BE2C (cell line): ENCODE measurements at regions not wholly inside any gene's neighbourhood (a gene's known extent, or its start where the extent isn't known, plus 50 kb on each side); places are given as distances from the start of the nearest gene placed in this dataset.

Experiments used
- DNase-seq: peaks from one replicate; pipeline ENCODE4 v3.0.0-alpha.2; 2020
- H3K27me3 ChIP-seq: fragments of 250-450 bp; sonication (Bioruptor Pico); 2 replicates; pipeline ENCODE4 v1.5.1; 2020; ENCODE audit warnings: mild to moderate bottlenecking
- H3K36me3 ChIP-seq: fragments of 250-450 bp; sonication (Bioruptor Pico); 2 replicates; pipeline ENCODE4 v1.5.1; 2020; ENCODE audit warnings: mild to moderate bottlenecking
- H3K4me1 ChIP-seq: fragments of 250-450 bp; sonication (Bioruptor Pico); 2 replicates; pipeline ENCODE4 v1.5.1; 2020
- H3K4me3 ChIP-seq: 2 replicates; pipeline ENCODE4 v1.5.1; 2011; ENCODE audit warnings: low read depth, low read length
- H3K9me3 ChIP-seq: fragments of 250-450 bp; sonication (Bioruptor Pico); 2 replicates; pipeline ENCODE4 v1.5.1; 2020
- TF ChIP-seq, protein P1 (sequence below): IDR thresholded peaks from 2 replicates; pipeline ENCODE4 v1.5.1; 2012; ENCODE audit warnings: mild to moderate bottlenecking, low read depth, low read length

DNA sequence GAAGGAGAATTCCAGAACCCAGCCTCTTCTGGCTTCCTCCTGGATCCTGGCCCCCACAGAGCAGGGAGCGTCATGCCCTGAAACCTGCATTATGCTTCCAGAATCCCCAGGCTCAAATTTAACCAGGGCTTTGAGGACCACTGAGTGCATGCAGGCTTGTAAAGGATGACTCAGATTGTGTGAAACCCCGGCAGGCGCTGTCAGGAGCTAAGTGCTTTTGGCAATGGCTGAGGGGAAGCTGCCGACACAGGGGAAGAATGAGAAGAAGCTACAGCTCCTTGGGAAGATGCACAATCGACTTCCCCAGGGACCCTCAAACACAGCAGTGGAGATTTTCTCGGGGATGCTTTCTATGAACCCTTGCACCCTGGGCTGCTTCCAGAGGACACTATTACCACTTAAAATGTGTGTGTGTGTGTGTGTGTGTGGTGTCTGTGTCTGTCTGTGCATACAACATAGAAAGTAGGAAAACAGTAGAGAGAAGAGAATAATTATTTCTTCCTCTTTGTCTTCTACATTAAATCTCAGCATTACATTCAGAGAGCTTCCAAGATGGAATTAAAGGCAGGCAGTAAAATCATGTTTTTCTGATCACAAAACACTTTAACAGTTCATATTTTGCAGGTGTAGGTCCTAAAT lies 183.5 kb upstream of the INHBA start:
- H3K9me3 ChIP-seq = no peaks in the 10 kb centered on the region
- H3K4me1 ChIP-seq = no peaks in the 10 kb centered on the region
- no peak for DNase-seq
- no peak overlapping the region for H3K4me3 ChIP-seq
- no peaks in the 10 kb centered on the region for H3K36me3 ChIP-seq
- H3K27me3 ChIP-seq = no peaks in the 10 kb centered on the region
- TF ChIP-seq, protein P1, sequence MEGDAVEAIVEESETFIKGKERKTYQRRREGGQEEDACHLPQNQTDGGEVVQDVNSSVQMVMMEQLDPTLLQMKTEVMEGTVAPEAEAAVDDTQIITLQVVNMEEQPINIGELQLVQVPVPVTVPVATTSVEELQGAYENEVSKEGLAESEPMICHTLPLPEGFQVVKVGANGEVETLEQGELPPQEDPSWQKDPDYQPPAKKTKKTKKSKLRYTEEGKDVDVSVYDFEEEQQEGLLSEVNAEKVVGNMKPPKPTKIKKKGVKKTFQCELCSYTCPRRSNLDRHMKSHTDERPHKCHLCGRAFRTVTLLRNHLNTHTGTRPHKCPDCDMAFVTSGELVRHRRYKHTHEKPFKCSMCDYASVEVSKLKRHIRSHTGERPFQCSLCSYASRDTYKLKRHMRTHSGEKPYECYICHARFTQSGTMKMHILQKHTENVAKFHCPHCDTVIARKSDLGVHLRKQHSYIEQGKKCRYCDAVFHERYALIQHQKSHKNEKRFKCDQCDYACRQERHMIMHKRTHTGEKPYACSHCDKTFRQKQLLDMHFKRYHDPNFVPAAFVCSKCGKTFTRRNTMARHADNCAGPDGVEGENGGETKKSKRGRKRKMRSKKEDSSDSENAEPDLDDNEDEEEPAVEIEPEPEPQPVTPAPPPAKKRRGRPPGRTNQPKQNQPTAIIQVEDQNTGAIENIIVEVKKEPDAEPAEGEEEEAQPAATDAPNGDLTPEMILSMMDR = no peak

DNA sequence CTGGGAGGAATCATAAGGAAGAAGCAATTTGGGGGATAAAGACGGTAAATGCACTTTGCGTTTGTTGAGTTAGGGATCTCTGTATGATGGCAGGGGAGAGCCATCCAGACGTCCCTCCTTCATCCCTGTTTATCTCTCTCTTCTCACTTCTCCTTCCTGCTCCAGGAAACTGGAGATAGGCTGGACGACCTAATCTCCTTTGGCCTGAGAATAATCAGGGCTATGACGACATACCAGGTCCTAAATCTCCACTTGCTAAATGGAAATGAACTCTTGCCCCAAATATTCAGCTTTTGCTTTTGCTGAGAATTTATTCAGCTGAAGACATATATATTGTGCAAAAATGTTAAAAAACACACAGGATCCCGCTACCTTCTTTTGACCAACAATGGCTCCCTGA lies 182.9 kb upstream of the INHBA start:
- Histone ChIP-seq H3K9me3 (no peaks in the 10 kb centered on the region), H3K4me1 (no peaks in the 10 kb centered on the region), H3K36me3 (no peaks in the 10 kb centered on the region), H3K4me3 (no peak overlapping the region), H3K27me3 (no peaks in the 10 kb centered on the region)
- TF ChIP-seq, protein P1 = no peak
- DNase-seq = no peak

DNA sequence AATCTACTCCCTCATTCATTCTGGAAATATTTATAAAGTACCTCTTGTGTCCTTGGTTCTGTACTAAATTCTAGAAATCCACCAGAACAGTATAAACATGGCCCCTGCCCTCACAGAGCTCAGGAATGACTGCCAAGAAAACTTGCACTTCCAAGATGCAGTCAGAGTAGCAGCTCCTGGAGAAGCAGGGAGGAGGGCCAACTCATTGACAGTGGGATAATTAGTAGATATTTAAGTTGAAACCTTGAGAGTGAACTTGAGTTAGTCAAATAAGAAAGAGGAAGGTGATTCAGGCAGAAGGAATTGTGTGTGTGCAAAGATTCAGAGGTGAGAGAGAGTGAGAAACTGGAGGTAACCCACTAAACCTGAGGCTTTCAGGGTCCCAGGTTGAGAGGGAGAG lies 182.2 kb upstream of the INHBA start:
- Histone ChIP-seq H3K4me3 (no peak overlapping the region), H3K4me1 (no peaks in the 10 kb centered on the region), H3K9me3 (no peaks in the 10 kb centered on the region), H3K36me3 (no peaks in the 10 kb centered on the region), H3K27me3 (no peaks in the 10 kb centered on the region)
- TF ChIP-seq, protein P1 = no peak
- no peak for DNase-seq

DNA sequence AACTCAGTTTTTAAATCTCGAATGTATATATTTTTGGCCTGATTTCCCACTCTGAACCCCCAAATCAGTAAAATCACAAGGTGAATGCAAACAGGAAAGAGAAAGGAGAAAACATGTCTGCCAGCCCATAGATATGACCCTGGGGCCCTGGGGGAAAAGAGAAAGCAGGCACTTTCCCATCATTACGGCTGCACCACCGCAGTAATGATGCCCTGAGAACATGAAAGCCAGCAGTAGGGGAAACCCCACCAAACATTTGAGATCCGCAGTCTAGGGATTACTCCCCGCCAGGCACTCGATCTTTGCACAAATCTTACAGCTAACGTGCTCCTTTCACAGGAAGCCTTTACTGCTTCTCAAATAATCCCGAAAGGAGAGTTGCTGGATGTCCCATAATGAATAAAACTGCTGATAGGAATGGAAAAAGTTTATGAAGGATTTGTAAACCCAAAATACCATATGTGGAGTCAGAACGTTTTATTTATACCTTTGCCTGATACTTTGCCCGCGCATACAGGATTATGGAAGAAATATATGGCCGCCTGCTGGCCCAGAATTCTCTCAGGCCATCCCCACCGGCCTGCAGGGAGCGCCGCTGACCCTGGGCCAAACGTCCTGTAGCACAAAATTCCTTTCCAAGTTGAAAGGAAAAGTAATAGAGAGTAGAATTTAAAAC lies 180.0 kb upstream of the INHBA start:
- TF ChIP-seq, protein P1 = no peak
- DNase-seq = no peak

DNA sequence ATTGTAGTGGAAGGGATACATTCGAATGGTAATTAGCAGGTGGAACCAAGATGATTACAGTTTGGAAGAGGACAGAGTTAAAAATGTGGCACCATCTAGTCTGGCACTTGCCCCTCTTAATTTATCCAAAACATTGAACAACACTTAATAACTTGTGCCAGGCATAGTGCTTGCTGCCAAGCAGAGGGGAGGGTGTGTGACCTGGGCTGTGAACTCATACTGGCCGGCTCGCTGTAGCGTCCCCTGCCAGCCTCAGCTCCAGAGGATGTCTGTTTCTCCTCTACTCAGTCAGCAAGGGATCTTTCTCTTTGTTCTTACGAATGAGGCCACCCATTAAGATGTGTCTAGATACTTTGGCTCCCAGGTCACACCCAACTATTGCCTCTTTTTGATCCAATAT lies 179.4 kb upstream of the INHBA start:
- Histone ChIP-seq H3K4me1 (no peaks in the 10 kb centered on the region), H3K4me3 (no peak overlapping the region), H3K27me3 (no peaks in the 10 kb centered on the region), H3K36me3 (no peaks in the 10 kb centered on the region), H3K9me3 (no peaks in the 10 kb centered on the region)
- DNase-seq = no peak
- TF ChIP-seq, protein P1 = no peak

More for the DNA sequence above, 180.0 kb upstream of the INHBA start:
- H3K9me3 ChIP-seq = no peaks in the 10 kb centered on the region
- H3K27me3 ChIP-seq = no peaks in the 10 kb centered on the region
- no peak overlapping the region for H3K4me3 ChIP-seq
- H3K36me3 ChIP-seq = no peaks in the 10 kb centered on the region
- no peaks in the 10 kb centered on the region for H3K4me1 ChIP-seq
